ENCODE measurements at regions not wholly inside any gene's neighbourhood (a gene's known extent, or its start where the extent isn't known, plus 50 kb on each side); places are given as distances from the start of the nearest gene placed in this dataset.
A peak's percentile ranks its signal among the peaks of the same experiment; 100 is the strongest.

DNA sequence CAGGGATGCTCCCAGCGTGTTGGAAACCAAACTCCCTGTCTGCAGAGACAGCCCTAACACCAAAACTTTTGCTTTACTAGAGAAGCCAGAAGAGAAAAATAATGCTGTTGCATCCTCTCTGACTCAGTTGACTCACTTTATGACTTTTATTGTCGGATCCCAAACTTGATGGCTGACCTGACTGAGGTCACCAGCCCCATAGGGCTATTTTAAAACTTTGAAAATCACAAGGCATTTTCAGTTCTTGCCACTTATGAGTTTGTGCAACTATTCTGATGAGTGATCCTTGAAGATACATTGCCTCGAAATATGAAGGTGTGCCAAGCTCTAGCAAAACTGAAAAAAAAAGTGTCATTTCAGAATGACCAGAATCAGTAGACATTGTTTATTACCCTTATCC lies 320.2 kb downstream of the DLEU7 start:
- DNase-seq (ENCODE audit: low read depth in 1 of 2, low spot score in 2 of 2) = no peak
- peaks cover 11% of the 10 kb centered on the region for H3K4me1 ChIP-seq (replicated peaks)
- H3K4me3 ChIP-seq = no peak overlapping the region
- H3K36me3 ChIP-seq = no peaks in the 10 kb centered on the region
- 0 out of 2 replicates have a peak, but pooled peaks cover 3% of the 10 kb centered on the region for H3K27me3 ChIP-seq (replicated peaks)
- H3K9me3 ChIP-seq (replicated peaks) = no peaks in the 10 kb centered on the region
- H3K27ac ChIP-seq = no peak overlapping the region

DNA sequence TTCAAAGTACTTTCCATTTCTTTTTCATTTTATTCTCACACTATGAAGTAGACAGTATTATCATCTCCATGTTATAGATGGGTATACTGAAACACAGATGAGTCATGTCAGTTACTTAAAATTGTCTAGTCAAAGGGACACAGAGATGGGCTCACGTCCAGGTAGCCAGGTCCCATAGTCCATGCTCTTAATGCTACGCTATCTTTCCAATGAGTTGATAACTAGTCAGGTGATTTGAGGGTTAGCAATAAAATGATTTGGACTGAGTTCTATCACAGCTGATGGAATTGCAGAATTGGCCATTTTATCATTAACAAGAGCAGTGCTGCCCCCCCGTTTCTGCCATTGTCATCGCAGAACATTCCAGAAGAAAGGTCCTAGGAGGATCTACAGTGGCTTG lies 318.9 kb downstream of the DLEU7 start:
- H3K4me1 ChIP-seq (replicated peaks) = peaks cover 15% of the 10 kb centered on the region
- no peak overlapping the region for H3K27ac ChIP-seq
- H3K27me3 ChIP-seq (replicated peaks) = no peaks in the 10 kb centered on the region
- H3K9me3 ChIP-seq (replicated peaks) = no peaks in the 10 kb centered on the region
- H3K4me3 ChIP-seq = no peak overlapping the region
- no peaks in the 10 kb centered on the region for H3K36me3 ChIP-seq
- no peak for DNase-seq (ENCODE audit: low read depth in 1 of 2, low spot score in 2 of 2)

DNA sequence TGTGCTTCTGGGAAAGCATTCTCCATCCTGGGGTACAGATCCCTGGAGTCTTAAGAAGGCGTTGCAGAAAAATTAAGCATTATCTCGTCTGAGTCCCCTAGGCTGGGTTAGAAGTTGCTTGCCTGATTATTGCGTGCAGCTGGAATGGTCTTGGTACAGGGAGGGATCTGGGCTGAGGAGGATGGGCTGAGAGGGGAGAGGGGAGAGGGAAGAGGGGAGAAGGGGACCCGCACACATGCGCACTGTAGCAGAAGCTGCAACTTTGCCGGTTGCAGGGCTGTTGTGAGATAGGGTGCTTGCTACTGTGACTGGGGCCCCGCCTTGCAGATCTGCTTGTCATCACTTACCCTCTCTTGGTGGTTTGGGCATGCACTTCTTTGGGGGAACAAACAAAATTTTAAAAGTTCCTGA lies 316.8 kb downstream of the DLEU7 start:
- Histone ChIP-seq H3K27me3 (replicated peaks) (no peaks in the 10 kb centered on the region), H3K9me3 (replicated peaks) (no peaks in the 10 kb centered on the region), H3K4me3 (no peak overlapping the region), H3K4me1 (replicated peaks) (peaks cover 18% of the 10 kb centered on the region), H3K27ac (no peak overlapping the region), H3K36me3 (no peaks in the 10 kb centered on the region)
- no peak for DNase-seq (ENCODE audit: low read depth in 1 of 2, low spot score in 2 of 2)

DNA sequence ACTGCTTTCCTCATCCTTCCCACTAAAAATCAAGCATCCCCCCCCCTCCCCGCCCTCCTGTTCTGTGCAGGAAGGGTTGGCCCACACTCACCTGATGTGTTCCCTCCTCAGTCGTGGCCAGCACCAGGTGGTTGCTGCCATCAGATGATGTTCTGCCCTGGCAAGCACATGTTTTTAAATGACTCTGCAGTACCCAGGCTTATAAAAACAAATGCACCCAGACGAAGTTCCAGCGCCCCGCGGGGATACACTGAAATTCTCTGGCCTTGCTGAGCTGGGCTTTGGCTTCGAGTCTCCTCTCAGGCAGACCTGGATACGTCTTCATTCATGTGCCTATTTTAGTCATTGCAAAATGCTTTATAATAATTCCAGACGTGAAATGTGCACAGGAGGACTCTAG lies 316.3 kb downstream of the DLEU7 start:
- DNase-seq (ENCODE audit: low read depth in 1 of 2, low spot score in 2 of 2) = no peak
- no peaks in the 10 kb centered on the region for H3K9me3 ChIP-seq (replicated peaks)
- H3K36me3 ChIP-seq = no peaks in the 10 kb centered on the region
- no peaks in the 10 kb centered on the region for H3K27me3 ChIP-seq (replicated peaks)
- H3K4me1 ChIP-seq (replicated peaks) = peaks cover 18% of the 10 kb centered on the region
- H3K27ac ChIP-seq = no peak overlapping the region
- no peak overlapping the region for H3K4me3 ChIP-seq

DNA sequence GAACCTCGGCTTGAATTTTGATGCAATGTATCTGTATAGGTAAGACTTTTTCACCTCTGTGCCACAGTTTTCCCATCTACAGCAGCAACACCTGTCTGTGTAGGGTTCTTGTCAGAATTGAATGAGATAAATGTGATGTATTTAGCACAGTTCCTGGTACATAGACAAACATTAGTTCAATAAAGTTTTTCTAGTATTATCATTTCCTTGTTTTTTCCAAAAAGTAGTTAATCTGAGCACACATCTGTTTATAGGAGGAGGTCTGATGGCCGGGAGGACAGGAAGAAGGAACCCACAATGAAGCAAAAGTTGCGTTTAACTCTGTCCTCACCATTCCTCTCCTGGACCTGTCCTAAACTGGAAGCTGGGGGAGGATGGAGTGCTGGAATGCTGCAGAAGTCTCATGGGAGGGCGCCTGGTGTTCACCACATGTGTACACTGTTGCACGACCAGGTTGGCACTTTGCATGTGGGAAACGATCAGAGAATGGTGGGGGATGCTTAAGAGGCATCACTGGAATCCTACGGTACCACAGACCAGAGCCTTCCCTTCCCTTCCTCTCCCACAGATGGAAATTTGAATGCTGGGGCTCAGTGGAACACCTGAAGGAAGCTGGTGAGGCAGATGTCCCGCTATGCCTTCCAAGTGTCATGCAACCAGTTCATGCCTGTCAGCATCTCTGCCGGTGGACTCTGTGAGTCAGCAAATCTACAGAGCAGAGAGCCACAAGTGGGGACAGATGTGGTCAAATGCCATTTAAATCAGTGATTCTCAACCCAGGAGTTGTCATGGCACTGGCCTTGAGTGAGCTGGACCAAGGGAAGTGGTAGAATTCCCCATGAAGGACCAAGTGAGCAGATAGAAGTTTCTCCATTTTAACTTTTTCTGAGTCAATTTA lies 315.6 kb downstream of the DLEU7 start:
- Histone ChIP-seq H3K27ac (no peak overlapping the region), H3K27me3 (replicated peaks) (no peaks in the 10 kb centered on the region), H3K4me1 (replicated peaks) (peaks cover 18% of the 10 kb centered on the region), H3K9me3 (replicated peaks) (no peaks in the 10 kb centered on the region), H3K36me3 (no peaks in the 10 kb centered on the region), H3K4me3 (no peak overlapping the region)
- DNase-seq (ENCODE audit: low read depth in 1 of 2, low spot score in 2 of 2) = no peak

DNA sequence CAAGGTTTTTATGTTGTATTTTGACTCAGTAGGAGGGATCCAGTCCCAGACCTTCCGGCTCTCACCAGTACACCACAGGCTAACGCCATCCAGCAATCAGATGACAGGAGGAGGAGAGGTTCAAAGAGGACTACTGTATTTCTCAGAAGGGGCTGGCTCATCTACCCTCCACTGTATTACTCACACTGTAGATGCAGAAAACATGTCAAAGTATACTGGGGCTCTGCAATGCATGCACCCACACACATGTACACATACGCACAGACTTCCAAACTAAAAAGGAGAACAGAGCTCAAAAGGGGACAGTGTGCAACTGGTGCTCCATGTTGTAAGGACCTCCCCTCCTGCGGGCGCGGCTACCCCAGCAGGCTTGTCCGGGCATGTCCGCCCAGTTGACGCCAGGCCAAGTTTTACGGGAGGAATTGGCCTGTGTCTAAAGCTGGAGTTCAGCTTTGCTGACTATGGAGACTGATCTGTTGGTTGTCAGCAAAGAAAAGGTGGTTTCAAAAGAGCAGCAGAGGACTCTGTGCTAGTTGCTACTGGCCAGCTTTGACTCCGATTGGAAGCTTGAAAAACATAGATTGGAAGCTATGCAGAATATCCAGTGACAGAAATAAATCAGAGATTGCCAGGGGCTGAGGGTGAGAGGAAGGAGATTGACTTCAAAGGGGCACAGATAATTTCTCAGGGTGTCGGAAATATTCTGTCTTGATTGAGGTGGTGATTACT lies 314.2 kb downstream of the DLEU7 start:
- no peak overlapping the region for H3K4me3 ChIP-seq
- H3K9me3 ChIP-seq (replicated peaks) = no peaks in the 10 kb centered on the region
- peak; percentile 62 to 68 for DNase-seq (ENCODE audit: low read depth in 1 of 2, low spot score in 2 of 2)
- H3K27ac ChIP-seq = peak overlapping the region; percentile 31; the same call in 1 of the 2 replicates
- peaks cover 18% of the 10 kb centered on the region for H3K4me1 ChIP-seq (replicated peaks)
- no peaks in the 10 kb centered on the region for H3K27me3 ChIP-seq (replicated peaks)
- H3K36me3 ChIP-seq = no peaks in the 10 kb centered on the region

DNA sequence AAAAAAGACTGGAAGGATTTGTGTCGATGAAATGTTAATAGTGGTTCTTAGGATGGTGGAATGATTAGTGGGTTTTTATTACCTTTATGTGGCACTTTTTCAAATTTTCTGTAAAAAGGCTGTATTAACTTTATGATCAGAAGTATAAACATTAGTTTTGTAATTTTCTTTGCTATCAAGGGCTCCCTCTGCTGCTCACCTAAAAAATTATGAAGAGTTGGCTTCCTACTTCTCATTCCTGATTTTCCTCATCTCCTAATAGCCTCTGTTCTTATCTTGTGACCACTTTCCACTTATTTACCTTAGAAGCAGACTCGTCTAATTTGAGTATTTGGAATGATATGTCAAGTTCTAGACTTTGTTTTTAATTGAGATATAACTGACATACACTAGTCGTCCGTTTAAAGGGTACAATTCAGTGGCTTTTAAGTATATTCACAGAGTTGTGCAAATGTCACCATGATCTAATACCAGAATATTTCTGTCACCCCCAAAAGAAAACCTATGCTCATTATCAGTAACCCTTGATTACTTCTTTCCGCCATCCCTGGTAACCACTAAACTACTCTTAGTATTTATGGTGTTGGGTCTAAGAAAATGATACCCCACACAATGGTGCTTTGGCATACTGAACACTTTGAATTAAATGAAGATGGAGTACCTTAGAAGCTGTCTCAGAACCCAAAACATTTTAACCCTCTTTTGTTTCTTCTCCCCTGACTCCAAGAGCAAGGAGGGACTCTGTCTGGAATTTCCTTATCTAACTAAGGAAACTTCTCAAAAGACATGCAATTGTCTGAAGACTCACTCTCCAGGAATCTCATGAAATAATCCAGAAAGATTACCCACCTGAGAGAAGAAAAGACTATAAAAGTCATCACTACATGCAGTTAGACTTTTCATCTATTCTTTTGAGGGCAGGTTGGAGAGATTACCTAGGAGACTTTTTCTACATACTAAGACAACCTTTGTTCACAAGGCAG lies 311.3 kb downstream of the DLEU7 start:
- H3K9me3 ChIP-seq (replicated peaks) = peaks cover 2% of the 10 kb centered on the region; the same call in 1 of the 2 replicates
- H3K4me3 ChIP-seq = no peak overlapping the region
- H3K27ac ChIP-seq = no peak overlapping the region
- no peaks in the 10 kb centered on the region for H3K36me3 ChIP-seq
- DNase-seq (ENCODE audit: low read depth in 1 of 2, low spot score in 2 of 2) = no peak
- no peaks in the 10 kb centered on the region for H3K27me3 ChIP-seq (replicated peaks)
- H3K4me1 ChIP-seq (replicated peaks) = peaks cover 24% of the 10 kb centered on the region

DNA sequence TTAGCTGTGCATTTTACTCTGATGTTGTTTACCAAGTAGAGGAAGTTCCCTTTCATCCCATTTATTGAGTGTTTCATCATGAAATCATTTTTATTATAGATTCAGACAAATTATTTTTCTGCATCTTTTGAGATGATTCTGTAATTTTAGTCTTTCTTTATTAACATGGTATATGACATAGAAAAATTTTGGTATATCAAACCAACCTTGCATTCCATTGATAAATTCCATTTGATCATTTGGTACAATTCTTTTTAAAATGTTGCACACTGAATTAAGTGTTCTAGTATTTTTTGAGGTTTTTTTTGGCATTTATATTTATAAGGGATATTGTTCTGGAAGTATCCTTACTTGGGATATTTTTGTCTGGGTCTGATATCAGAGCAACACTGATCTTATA lies 308.4 kb downstream of the DLEU7 start:
- no peak for DNase-seq (ENCODE audit: low read depth in 1 of 2, low spot score in 2 of 2)
- Histone ChIP-seq H3K27ac (no peak overlapping the region), H3K9me3 (replicated peaks) (peaks cover 2% of the 10 kb centered on the region; the same call in 1 of the 2 replicates)

DNA sequence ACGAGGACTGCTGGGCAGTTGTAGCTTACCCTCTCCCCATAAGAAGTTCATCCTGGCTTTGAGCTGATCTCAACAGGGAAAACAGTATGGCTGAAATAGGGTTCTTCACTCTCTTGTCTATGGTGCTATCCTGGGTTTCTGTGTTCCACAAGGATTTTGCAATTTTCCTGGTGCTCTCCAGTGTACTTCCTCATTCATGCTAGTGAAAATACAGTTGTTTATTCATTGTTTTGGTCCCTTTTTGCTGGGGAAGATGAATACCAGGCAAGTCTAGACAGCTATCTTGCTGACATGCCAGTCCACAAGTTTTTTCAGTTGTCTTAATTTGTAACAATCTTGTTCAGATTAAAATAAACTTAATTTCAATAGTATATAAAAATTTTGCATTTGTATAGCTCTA lies 306.5 kb downstream of the DLEU7 start:
- no peak overlapping the region for H3K27ac ChIP-seq
- H3K4me1 ChIP-seq (replicated peaks) = peaks cover 6% of the 10 kb centered on the region
- no peak overlapping the region for H3K4me3 ChIP-seq
- no peak for DNase-seq (ENCODE audit: low read depth in 1 of 2, low spot score in 2 of 2)
- H3K9me3 ChIP-seq (replicated peaks) = peaks cover 2% of the 10 kb centered on the region; the same call in 1 of the 2 replicates
- H3K27me3 ChIP-seq (replicated peaks) = no peaks in the 10 kb centered on the region
- no peaks in the 10 kb centered on the region for H3K36me3 ChIP-seq

More for the DNA sequence above, 308.4 kb downstream of the DLEU7 start:
- peaks cover 6% of the 10 kb centered on the region for H3K4me1 ChIP-seq (replicated peaks)
- H3K27me3 ChIP-seq (replicated peaks) = no peaks in the 10 kb centered on the region
- no peaks in the 10 kb centered on the region for H3K36me3 ChIP-seq
- no peak overlapping the region for H3K4me3 ChIP-seq

DNA sequence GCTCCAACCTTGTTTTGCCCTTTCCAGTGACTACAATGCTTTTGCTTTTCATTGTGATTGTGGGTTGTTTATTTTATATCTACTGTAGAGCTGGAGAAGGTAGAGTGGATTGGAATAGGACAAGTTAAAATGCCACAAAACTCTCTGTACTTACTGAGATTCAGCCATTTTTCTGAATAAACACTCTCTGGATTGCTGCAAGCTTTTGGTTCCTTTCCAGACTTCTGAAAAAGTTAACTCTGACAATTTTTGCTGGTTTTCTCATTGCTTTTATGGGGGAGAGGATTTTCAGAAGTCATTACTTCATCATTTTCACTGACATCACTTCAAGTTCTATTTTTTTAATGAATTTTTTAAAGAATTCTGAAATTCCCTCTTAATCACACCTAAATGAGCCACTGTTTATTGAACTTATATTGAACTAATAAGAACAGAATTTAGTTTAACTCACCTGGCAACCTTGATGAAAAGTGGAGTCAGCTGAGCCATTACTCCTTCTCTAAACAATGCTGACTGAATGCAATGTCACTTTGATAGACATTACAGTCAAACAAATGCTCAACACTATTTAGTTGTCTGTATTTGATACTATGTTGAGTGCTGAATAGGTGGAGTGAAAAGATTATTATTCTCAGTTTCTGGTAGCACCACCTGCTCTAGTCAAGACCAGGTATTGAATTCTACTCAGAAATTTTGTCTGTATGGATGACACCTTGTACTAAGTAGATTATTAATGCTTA lies 303.5 kb downstream of the DLEU7 start:
- no peak overlapping the region for H3K27ac ChIP-seq
- H3K27me3 ChIP-seq (replicated peaks) = no peaks in the 10 kb centered on the region
- no peaks in the 10 kb centered on the region for H3K36me3 ChIP-seq
- H3K4me3 ChIP-seq = no peak overlapping the region
- DNase-seq (ENCODE audit: low read depth in 1 of 2, low spot score in 2 of 2) = no peak
- peaks cover 14% of the 10 kb centered on the region for H3K4me1 ChIP-seq (replicated peaks)
- no peaks in the 10 kb centered on the region; the same call in 1 of the 2 replicates for H3K9me3 ChIP-seq (replicated peaks)

DNA sequence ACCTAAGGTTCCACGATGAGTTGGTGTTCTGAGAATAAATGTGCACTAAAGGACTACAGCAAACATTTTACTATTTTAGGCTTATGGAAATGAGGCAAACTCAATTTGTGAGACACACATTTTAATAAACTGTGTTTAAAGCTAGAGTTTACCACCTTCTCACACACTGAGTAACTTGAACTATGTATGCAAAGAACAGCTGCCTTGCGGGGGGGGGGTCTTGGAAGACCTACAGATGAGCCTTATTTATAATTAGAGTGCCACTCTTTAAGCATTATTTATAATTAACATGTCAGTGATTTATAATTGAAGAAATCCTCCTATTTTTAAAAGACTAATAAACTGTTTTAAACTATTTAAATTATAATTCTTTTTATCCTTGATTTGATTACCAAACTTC lies 300.4 kb downstream of the DLEU7 start:
- H3K4me3 ChIP-seq = no peak overlapping the region
- no peaks in the 10 kb centered on the region for H3K9me3 ChIP-seq (replicated peaks)
- H3K36me3 ChIP-seq = no peaks in the 10 kb centered on the region
- H3K27me3 ChIP-seq (replicated peaks) = no peaks in the 10 kb centered on the region
- DNase-seq (ENCODE audit: low read depth in 1 of 2, low spot score in 2 of 2) = no peak
- H3K4me1 ChIP-seq (replicated peaks) = peaks cover 8% of the 10 kb centered on the region; the same call in 1 of the 2 replicates
- no peak overlapping the region for H3K27ac ChIP-seq

DNA sequence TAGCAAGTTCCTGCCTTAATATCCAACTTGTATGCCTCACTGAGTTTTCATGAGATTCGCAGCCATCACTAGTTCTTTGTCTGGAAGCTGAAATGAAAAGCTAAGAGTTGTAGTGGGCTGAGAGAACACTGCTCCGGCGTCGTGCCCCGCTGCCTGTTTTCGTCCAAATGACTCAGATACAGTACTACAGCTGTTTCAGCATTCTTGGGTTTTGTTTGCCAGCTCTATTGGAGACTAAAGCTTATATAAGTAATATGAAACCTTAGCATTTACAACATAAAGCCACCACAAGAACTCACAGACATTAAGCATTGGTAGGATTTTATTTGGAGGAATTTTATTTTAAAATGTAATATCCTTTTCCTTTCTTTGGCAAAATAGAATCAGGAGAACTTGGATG lies 299.7 kb downstream of the DLEU7 start:
- Histone ChIP-seq H3K36me3 (no peaks in the 10 kb centered on the region), H3K9me3 (replicated peaks) (no peaks in the 10 kb centered on the region), H3K4me1 (replicated peaks) (peaks cover 8% of the 10 kb centered on the region; the same call in 1 of the 2 replicates), H3K4me3 (no peak overlapping the region), H3K27me3 (replicated peaks) (no peaks in the 10 kb centered on the region), H3K27ac (no peak overlapping the region)
- peak in 1 of 2 experiments; percentile 11 for DNase-seq (ENCODE audit: low read depth in 1 of 2, low spot score in 2 of 2)

DNA sequence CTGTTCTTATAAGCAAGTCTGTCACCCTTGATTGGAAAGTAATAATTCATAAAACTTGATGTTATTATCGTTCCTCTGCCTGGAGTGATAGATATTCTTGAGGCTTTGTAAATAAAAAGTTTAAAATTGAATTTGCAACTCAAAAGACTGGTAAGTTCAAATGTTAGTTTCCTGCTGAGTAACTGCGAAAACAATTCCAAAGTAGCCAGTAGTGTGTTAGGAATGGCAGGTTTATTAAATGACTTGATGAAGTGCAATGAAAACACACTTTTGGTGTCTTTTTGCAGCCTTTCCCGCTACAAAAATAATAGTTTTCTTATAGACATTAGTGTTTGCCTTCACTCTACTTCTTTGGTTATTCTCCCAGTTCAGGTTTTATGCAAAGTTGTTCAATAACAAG lies 299.3 kb downstream of the DLEU7 start:
- DNase-seq (ENCODE audit: low read depth in 1 of 2, low spot score in 2 of 2) = no peak
- no peak overlapping the region for H3K4me3 ChIP-seq
- peaks cover 8% of the 10 kb centered on the region; the same call in 1 of the 2 replicates for H3K4me1 ChIP-seq (replicated peaks)
- no peak overlapping the region for H3K27ac ChIP-seq
- no peaks in the 10 kb centered on the region for H3K9me3 ChIP-seq (replicated peaks)
- no peaks in the 10 kb centered on the region for H3K36me3 ChIP-seq
- H3K27me3 ChIP-seq (replicated peaks) = no peaks in the 10 kb centered on the region

Data from SJSA1 (cell line).